GM12873 (cell line): ENCODE measurements at regions not wholly inside any gene's neighbourhood (a gene's known extent, or its start where the extent isn't known, plus 50 kb on each side); places are given as distances from the start of the nearest gene placed in this dataset.

ENCODE experiments used
- TF ChIP-seq, protein P1 (sequence below): IDR thresholded peaks from 2 replicates; pipeline ENCODE4 v1.5.1; 2012; ENCODE audit warnings: low read depth, mild to moderate bottlenecking, moderate library complexity, low read length, control low read depth; ENCODE audit not compliant: insufficient read depth; ENCODE audit errors: missing control alignments

DNA sequence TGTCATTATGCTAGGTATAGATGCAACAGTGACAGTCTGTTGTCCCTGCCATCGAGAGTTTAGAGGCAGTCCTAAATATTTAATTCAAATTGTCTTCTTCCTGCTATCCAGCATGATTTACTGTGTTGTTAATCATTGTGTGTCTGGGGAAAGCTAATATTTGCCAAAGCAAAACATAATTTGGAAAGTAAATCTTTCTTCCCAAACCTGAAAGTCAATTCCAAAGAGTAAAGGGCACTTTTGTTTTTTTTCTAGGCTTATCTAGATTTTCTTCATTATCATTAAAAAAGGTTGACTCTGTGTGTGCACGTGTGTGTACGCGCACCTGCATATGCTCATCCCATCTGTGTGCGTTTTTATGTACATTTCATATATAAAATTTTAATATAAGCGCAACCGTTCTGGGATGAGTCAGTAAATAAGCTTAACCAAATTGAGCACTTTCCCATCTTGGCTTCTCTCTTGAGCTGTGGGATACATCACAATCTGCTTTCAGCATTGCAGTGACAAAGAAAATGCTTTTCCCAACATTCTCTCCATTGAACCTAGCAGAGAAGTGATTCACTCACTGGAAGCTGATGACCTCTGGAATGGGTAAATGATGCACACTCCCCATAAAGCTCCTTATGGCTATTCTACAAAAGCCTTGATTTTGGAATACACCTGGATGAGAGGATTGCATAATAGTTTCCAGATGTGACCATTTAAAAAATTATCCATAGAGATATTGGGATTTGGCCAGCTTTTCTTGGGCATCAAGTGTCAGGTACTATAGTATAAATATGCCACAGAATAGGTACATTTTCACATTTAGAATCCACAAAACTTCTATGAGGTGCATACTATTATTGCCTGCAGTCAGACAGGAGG, 488.4 kb downstream of the ADCYAP1 start:
- TF ChIP-seq, protein P1, sequence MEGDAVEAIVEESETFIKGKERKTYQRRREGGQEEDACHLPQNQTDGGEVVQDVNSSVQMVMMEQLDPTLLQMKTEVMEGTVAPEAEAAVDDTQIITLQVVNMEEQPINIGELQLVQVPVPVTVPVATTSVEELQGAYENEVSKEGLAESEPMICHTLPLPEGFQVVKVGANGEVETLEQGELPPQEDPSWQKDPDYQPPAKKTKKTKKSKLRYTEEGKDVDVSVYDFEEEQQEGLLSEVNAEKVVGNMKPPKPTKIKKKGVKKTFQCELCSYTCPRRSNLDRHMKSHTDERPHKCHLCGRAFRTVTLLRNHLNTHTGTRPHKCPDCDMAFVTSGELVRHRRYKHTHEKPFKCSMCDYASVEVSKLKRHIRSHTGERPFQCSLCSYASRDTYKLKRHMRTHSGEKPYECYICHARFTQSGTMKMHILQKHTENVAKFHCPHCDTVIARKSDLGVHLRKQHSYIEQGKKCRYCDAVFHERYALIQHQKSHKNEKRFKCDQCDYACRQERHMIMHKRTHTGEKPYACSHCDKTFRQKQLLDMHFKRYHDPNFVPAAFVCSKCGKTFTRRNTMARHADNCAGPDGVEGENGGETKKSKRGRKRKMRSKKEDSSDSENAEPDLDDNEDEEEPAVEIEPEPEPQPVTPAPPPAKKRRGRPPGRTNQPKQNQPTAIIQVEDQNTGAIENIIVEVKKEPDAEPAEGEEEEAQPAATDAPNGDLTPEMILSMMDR, result no peak

DNA sequence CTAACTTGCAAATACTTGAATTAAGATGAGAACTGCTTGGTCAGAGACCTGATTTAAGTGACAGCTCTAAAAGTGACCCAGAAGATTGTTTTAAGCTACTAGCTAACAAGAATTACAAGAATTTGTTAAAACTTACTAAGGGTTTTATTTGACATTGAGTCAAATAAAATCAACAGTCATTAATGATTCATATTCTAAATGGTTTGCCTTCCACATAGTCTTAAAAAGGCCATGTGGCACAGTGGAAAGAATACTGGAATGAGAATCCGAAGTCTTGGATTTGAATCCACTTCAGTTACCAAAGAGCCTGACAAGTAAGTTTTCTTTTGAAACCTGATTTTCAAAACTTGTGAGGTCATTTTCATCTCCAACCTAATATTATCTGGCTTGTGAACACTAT, 489.3 kb downstream of the ADCYAP1 start:
- TF ChIP-seq, protein P1, result no peak

DNA sequence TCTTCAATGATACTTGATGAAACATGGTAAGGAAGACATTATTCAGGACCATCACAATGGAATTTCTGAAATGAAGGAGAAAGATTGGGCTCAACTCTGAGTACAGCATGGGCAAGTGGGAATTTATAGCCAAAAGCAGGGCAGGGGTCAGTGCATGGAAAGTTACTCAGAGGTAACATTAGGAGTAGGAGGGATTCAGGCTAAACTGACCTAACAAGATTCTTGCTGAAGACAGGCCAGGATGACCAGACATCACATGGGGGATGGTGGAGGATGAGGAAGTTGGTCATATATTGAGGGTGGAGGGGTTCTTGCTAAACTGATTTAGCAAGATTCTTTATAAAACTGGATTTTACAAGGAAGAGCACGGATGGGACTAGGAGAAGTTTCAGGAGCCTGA, 489.8 kb downstream of the ADCYAP1 start:
- TF ChIP-seq, protein P1, result no peak

DNA sequence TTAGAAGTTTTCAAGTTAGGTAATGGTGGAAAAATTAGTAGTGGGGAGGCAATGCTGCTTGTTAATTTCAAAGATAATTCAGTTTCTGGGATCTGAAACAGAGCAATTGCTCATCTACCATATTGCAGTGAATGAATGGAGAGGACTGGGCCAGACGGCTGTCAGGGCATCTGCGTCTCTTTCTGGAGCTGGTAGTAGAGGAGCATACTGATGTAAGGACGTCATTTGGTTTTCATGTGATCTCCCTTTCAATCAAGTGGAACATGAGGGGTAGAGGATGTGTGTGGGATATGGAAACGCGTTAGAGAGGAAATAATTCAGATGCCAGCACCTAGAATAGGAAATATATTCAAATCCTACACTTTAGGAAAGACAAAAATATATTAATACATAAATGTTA, 490.3 kb downstream of the ADCYAP1 start:
- TF ChIP-seq, protein P1, result no peak

DNA sequence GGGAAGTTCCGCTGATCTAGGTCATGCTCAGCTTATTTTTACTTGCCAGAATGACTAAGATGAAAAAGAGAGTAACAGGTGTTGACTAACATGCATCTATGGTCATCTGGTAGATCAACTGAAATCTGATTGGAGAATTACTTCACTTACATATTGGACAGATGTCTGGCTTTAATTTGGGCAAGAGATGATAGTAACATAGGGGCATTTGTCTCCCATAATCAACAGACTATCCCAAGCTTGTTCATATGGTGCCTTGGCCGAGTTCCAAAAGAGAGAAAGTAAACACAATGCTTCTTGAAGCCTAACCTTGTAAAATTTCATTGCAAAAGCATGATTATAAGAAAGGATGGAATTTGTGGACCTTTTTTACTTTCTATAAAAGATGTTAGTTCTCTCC, 503.7 kb downstream of the ADCYAP1 start:
- TF ChIP-seq, protein P1, result no peak

DNA sequence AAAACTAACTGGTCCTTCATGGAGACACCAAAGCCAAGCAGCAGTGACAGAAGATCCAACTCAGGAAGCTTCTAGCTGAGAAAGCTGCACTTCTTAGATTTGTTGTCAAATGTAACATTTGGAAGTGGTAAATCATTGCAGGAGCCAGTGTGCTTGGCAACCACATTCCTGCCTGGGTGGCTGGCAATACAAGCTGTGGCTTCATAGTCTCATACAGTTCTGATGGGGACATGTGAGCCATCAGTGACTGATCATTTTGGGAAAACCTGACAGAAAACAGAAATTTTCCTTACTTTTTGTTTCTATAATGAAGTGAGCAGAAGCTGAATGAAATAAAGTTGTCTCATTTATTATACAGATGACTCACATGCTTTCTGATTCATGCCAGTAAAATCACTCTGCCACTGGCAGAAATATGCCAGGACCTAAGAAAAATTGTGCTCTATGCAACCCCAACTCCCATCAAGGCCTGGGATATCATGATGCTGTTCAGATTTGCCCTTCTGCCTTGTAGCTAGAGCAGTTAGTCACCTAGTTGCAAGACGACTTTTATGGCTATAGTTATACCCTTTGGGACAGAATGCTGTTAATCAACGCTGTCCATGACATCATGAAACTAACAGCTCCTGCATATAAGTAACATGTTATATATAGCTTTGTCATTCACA, 508.1 kb downstream of the ADCYAP1 start:
- TF ChIP-seq, protein P1, result no peak

DNA sequence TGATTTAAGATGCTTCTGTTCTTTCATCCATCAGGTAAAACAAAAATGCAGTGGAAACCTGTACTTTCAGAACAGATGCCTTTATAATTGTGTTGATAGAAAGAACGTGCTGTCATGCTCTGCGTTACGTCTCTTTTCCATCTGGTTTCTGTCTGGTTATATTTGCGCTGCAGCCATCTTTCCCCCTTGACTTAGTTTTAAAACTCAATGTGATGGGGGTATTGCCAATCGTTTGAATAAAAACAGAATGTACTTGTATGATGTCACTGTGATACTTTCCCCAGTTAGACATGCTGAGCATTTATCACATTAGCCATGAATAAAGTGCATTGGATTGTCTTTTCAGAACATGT, 508.6 kb downstream of the ADCYAP1 start:
- TF ChIP-seq, protein P1, result no peak
